Activated CD4-positive, alpha-beta T cell treated with anti-CD3 and anti-CD28 coated beads, Interleukin-2, amount 50 U/mL, for 4 hours (primary cell): ENCODE measurements at regions not wholly inside any gene's neighbourhood (a gene's known extent, or its start where the extent isn't known, plus 50 kb on each side); places are given as distances from the start of the nearest gene placed in this dataset.

Experiments used
- DNase-seq, 2 experiments: peaks; one replicate each; pipeline ENCODE4 v3.0.0-alpha.2; 2020

DNA sequence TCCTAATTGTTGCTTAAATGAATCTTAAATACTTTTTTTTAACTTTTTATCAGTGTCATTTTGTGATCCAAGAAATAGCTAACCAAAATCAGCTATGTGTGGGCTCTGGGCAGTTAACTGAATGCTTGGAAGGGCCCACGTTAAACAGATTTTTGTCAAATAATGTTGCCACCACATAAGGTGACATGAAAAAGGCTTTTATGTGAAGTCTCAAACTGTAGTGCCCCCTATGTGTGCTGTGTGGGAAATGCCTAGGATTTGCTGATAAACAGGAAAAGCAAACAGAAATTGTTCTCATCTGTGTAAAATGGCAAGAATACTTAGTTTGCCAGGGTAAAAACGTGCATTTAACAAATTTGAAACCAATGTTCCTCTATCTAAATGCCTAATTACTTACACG, 242.2 kb downstream of the ZNF516 start:
- no peak for DNase-seq

DNA sequence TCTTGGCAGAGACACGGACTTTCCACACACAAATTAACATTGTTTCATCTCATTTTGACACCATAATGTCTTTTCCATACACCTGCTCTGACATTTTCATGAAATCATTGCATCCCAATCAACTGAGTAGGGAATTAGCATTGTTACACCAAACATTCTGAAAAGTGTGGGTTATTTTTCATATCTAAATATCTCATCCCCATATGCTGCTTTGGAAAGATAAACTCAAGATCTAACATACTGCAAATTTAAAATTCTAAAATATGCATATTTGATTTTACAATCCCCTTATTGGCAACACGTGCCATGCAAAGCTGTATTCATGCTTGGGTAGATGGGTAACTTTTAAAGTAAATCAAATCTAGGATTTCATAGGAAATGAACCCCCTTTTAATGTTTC, 242.9 kb downstream of the ZNF516 start:
- no peak for DNase-seq

DNA sequence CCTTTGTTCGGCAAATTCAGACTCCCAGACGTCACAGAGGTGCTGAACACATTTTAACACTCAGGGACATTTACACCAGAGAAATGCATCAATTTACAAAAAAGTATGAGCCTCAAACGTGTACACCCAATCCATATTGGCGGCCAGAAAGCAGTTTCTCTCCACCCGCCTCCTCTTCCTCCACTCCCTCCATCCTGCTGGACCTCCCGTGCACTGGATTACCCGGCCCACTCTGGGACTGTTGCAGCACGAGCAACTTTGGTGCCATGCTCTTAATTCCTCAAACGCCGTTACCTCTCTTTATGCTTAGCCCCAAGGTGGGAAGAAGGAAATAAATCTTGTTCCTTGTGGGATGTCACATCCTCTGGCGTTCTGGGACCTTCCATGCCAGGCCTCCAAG, 243.4 kb downstream of the ZNF516 start:
- DNase-seq, result no peak

DNA sequence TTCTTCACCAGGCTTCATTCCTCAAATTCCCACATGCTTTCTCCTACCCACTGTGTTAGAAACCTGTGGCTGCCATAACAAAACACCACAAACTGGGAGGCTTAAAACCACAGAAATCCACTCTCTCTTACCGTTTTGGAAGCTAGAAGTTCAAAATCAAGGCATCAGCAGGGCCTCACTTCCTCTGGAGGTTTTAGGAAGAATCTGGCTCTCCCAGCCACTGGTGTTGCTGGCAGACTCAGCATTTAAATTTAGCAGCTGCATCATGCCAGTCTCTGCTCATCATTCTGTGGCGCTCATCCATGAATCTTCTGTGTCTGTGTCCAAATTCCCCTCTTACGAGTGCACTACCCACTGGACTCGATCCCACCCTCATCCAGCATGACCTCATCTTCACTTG, 248.5 kb downstream of the ZNF516 start:
- no peak for DNase-seq

DNA sequence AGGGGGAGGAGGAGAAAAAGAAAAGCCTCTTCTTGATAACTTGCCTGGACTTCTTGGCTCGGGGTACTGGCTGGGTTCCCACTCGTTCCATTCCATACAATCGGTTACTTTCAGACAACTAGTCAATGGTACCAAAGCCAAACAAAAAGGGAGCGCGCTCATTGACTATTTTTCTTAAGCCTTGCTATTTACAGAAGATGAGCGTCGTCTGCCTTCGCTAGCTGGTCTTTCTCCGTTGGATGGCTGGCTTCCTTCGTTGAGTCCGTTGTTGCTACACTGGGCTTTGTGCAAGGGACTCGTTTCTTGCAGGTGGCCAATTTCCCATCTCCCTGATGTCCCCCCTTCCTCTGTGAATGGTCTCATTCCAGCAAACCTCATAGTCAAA, 260.4 kb downstream of the ZNF516 start:
- no peak for DNase-seq

DNA sequence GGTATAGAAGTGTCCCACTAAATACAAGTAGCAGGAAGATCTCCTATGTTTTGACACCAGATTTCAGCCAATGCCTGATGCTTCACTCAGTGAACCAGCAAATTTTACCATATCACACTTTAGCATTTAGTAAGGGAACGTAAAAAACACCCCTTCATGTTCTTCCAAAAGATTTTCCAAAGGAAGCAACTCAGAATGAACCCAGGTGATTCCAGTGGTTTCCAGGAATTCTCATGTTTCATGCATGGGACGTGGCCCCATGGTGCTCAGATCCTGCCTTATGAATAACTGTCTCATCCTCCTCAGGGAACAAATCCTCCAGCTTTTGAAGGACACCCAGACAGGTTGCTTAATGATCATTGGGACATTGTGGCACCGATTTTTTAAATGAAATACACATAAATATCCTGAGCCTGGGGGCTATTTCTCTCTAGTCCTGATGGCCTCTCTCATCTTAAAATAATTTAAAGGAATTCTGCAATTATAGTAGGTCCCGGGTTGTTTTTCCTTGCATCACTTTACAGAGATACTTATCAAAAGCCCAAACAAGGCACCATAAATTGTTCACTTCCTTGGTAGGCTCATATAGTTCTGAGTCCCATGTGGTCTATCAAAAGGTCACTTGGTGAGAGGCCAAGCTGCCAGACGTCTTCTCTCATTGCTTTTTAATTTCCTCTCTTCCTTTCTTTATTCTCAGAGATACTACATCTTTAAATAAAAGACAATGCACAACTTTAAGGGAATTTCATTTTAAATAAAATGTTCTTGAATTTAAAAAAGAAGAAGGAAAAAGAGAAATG, 261.0 kb downstream of the ZNF516 start:
- DNase-seq, result no peak

DNA sequence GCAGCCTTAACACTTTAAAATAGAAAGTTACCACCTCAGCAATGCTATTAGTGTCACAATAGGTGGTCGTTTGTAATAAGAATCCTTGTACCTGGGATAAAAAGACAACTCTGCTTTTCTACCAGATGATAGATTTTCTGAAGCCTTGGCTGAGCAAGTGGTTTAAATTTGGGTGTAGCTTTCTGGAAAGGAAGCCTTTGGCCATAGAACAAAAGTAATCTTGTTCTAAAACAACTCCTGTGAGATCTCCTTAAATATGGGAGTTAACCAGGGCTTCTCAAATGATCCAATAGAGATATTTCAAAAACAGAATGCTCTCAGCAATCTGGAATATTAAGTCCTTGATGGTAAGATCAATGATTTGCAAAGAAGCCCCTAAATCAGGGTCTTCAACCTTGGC, 261.6 kb downstream of the ZNF516 start:
- no peak for DNase-seq

DNA sequence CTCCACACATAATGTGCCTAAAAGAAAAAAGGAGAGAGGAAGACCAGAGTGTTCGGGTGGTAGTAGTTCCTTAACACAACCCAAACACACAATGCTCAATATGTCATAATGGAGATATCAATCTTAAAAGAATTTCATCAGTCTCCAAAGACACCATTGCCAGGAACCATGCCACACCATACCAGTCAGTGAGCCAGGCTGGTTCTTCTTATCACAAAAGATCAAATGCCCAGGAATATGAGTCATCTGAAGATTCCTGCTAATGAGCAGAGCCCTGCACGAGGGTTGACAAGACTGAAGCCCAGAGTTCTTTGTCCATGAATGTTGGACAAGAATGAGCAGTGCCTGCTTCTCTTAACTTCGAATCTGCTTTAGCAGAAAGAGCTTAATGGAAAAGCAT, 262.3 kb downstream of the ZNF516 start:
- DNase-seq, result no peak

DNA sequence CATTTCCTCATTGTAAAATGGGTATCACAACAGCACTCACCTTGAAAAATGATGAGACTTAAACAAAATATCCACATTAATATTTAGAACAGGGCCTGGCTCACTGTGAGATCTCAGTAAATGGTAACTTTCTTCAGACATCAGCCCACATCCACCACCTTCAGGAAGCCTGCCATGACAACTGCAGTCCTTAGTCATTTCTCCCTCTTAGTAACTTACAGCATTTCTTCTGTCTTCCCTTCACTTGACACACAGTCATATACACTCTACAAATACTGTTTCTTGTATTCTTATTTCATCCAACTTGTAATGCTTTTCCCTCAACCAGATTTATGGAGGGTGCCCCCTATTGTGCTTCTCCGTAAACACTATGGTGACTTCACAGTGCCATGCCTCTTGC, 263.0 kb downstream of the ZNF516 start:
- DNase-seq, result no peak

DNA sequence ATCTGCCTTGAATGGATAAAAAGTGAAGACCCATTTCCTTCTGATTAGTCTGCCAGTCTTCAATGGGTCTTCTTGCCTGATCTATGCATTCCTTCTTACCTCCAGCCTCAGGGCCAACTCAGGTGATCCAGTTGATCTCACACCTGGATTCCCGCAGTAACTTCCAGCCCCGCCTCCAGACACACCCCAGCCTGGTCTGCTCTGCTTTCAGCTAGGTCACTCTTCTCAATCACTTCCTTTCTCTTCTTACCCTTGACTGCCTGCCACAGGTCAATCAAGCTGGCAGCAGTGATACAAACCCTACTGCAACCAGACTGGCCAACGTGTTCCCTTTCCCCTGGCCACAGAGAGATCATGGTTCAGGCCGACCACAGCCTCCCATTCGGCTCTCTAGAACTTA, 263.6 kb downstream of the ZNF516 start:
- no peak for DNase-seq

DNA sequence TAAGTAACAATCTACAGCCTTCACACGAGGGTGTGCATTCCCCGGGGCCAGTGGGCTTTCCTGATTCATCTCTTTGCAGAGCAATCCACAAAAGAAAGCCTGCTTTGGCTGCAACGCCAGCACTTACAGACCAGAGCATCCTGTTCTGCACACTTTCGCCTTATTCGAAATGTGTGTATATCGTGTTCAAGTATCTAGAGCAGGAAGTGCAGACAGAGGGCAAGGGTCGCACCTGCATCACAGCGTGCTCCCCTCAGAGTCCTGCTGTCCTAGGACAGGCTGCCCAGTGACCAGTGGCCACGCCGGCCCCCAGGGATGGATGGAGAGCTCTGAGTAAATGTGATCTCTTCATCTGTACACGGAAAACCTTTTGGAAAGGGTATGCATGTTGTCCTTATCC, 264.3 kb downstream of the ZNF516 start:
- no peak for DNase-seq

DNA sequence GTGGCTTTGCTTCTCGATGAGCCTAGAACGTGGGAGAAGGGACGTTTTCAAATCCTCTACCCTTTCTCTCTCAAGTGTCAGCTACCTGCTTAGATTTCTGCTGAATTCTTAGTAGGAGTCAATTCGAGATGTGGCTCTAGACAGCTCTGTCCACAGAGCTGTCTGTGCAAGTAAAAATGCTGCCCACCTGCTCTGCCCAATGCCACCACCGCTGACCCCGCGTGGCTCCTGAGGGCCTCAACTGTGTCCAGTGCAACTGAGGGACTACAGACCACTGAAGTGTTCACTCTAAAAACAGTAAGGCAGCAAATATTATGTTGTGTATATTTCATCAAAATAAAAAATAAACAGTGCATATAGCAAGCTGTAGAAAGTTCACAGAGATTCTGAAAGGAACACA, 266.3 kb downstream of the ZNF516 start:
- DNase-seq, result no peak

DNA sequence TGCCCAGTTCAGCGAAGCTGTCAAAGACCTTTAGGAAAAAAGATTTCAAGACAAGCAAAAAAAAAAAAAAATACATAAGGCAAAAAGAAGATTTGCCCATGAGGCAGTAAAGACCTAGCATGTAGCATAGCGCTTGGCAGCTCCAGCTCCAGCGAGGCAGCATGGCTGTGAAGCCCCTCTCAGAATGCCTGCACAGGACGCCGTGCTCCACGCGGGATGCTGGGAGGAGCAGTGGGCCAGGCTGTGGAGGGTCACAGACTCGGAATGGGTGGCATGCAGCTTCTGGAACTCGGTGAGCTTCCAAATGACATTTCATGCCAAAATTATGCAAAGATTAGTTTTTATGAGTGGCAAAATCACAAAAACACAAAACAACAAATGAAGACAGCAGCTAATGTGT, 267.3 kb downstream of the ZNF516 start:
- DNase-seq, result no peak

DNA sequence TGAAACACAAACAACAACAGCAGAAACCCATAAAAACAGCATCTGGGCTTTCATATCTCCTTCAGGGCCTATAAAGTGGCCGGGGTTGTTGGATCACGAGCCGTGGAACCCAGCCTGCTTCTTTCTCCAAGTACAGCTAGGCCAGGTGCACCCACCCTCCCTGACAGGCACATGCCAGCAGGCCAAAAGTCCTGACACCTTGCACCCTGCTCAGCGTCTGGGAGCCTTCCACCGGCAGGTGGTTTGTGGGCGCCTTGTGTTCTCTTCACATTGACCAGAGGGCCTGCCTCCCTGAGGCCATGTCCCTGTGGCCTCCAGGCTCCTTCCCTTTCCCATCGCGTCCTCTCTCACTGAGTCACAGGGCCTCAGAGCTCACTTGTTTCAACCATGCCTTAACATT, 271.6 kb downstream of the ZNF516 start:
- DNase-seq, result no peak

DNA sequence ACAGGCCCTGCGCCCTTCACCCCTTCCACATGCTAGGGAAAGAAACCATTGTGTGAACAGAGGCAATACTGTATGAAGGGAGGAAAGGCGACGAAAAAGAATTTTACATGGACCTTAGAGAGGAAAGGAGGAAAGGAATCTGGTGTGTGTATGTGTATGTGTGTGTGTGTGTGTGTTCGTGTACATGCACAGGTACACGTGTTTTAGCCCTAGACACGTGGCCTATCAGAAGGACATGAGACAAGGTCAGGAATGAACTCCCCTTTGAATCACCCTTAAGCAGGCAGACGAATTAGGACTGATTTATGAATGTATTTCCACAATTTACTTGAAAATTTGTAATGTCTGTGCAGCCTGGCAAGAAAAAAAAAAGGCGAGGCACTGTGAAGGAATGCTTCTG, 276.0 kb downstream of the ZNF516 start:
- no peak for DNase-seq

DNA sequence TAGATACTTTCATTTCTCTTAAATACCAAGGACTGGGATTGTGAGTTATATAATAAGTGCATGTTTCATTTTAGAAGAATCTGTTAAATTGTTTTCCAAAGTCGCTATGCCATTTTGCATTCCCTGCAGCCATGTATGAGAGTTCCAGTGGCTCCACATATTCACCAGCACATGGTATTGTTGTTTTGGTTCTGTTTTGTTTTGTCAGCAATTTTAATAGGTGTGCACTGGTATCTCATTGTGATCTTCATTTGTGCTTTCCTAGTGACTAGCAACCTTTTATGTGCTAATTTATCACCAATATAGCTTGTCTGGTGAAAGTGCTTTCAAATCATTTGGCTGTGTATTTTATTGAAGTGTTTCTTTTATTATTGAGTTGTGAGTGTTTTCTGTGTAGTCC, 278.9 kb downstream of the ZNF516 start:
- DNase-seq, result no peak

DNA sequence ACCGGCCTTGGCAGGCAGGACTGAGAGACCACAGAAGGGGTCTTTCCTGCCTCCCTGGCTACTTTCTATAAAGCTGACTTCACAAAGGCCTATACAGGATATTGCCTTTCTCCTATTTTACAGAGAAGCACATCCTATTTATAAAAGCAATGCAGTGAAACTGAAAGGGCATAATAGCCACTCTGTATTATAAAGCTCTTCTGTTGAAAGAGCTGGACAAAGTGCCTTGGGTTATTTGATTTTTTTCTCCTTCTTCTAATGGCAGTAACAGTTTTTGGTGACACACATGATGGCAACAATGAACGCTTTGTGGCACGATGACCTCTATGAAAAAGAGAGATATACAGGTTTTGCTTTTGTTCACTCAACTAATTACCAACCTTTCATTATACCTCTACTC, 281.1 kb downstream of the ZNF516 start:
- no peak for DNase-seq

DNA sequence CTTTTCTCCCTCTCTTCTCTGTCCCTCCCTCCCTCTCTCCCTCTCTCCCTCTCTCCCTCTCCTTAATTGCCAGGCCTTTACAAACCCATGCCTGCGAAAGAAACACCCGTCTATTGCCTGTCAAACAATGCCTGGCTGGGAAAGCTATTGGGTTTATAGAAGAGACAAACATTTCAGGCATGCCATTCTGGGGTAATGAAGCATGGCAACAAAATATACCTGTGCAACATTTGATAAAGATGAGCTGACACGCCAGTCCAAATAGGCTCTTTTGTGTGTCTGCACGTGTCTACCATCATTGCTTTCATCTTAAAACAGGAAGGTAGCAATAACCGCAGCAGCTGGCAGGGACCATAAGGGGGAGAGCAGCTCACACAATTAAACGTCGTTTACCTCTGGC, 282.1 kb downstream of the ZNF516 start:
- no peak for DNase-seq

DNA sequence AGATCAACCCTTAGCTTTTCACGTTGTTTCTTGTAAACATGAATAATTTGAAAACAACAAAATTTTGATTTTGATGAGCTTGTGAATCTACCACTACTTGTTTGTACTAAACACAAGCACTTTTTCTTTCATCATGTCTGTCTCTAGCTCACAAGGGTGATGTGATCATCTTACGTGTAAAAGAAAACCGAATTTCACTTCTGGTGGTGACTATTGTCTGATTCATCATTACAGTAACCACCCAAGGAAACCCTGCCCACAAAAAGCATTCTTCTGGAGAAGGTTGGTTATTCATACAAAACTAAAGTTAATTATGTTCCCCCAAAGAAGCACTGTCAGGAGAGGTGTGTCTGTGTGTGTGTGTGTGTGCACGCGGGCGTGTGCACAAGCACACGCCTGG, 285.4 kb downstream of the ZNF516 start:
- no peak for DNase-seq

DNA sequence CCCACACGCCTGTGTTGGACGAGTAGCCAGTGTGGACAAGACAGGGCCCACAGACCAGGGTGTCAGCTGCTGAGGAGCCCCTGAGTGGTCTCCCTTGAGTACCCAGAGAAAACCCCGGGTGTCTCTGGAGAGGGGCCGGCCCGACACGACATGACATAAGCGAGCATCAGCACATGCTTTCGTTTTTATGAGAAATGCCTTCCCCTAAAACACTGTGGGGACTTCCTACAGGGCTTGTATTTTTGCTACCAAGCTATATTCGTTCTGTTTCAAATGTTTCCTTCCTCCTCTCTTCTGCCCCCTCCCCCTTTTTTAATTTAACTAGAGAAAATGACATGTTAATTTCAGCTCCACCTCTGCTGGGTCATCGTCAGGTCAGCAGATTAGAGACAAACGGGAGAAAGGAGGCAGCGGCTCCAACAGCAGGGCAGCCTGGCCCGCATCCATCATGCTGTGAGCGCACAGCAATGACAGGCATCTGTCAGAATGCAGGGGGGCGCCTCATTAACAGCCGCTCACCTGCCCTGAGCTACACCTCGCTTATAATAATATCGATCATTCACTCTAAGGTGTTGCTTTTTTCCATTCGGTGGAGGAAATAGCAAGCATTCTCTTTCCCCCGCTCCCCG, 286.2 kb downstream of the ZNF516 start:
- no peak for DNase-seq

DNA sequence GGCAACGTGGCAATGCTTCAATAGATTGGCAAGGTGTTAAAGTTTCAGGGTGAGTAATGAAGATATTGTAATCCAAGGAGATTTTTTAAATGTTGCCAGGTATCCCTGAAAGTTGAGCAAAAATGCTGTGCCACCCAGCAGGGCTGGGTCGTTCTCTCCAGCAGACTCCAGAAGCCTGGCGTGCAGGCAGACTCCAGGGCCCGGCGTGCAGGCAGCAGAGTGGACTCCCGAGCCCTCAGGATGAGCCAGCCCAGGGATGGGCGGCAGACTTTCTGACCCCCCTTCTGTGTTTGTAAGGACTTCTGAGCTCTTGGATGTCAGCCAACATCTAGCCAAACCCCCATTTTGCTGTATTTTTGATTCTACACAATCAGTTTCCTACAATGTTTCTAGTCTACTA, 289.1 kb downstream of the ZNF516 start:
- DNase-seq, result no peak

DNA sequence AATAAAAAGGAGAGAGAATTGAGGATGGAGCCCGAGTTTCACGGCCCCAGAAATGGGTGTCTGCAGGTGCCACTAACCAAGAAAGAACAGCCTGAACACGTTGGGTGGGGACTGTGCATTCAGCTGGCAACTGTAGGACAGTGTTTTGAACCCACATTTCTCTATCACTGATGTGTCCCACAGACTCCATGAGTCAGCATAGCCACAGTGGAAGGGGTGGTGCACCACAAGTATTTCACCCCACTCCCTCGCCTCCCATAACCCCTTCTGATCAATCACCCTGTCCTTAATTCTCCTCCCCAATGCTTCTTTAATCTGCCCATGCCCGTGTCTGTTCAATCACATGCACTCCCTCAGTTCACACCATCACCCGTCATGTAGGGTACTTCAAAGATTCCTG, 291.5 kb downstream of the ZNF516 start:
- no peak for DNase-seq

DNA sequence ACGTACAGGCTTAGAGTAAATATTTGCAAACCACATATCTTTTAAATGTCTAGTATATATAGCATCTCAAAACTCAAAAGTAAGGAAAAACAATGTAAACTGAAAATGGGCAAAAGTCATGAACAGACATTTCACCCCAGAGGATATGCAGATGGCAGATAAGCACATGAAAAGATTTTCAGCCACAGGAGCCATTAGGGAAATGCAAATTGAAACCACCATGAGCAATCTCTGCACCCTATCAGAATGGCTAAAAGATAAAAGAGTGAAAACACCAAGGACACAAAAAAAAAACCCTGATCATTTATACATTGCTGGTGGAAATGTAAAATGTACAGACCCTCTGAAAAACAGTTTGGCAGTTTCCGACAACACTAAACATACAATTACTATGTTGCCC, 292.7 kb downstream of the ZNF516 start:
- no peak for DNase-seq

DNA sequence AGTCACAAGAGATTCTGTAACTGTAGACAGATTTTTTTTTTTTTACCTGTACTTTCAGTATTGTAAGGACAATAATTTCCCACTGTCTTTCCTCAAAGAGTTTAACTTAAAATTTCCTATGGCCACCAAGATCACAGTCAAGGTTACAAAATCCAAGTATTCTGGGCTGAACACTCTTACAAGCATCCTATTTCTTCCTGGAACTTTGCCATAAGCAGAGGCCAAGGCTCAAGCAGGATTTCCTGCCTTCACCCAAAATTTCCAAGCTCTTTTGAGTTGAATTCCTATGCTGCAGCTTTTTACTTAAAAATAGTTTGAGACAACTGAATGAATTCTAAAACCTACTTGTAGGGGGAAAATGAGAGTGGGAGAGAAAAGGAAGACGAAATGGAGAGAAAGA, 299.4 kb downstream of the ZNF516 start:
- no peak for DNase-seq

DNA sequence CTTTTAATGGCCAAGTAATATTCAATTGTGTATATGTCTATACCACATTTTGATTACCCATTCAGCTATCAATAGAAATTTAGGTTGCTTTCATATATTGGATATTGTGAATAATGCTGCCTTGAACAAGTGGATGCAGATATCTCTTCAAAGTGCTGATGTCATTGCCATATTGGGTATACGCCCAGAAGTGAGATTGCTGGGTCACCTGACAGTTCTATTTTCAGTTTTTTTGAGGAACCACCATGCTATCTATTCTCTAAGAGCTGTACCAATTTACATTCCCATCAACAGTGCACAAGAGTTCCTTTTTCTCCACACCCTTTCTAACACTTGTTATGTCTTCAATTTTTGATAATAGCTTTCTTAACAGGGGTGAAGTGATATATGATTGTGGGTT, 306.9 kb downstream of the ZNF516 start:
- no peak for DNase-seq
